HuH-7.5 (cell line): ENCODE measurements at regions not wholly inside any gene's neighbourhood (a gene's known extent, or its start where the extent isn't known, plus 50 kb on each side); places are given as distances from the start of the nearest gene placed in this dataset.
"Not testable (repeated sequence)": the region's sequence is repeated elsewhere in the genome, so short reads cannot be mapped to it uniquely, and the experiment has no call there.

Source experiments
- DNase-seq: peaks from one replicate; pipeline ENCODE4 v3.0.0; 2011; ENCODE audit warnings: low spot score

- DNase-seq: no peak
Measured at GRCh38 chr10:81116201-81116600, 578.5 kb downstream of the SH2D4B start.

GRCh38 chr10:81116990-81117389 lies 579.3 kb downstream of the SH2D4B start:
- no peak for DNase-seq

- DNase-seq: no peak
Measured at GRCh38 chr10:81127931-81128330, 590.2 kb downstream of the SH2D4B start.

- no peak for DNase-seq
Measured at GRCh38 chr10:81130014-81130413, 592.3 kb downstream of the SH2D4B start.

GRCh38 chr10:81135851-81136250 lies 598.1 kb downstream of the SH2D4B start:
- DNase-seq: no peak

GRCh38 chr10:81136261-81136660 lies 598.6 kb downstream of the SH2D4B start:
- no peak for DNase-seq

GRCh38 chr10:81145975-81146374 lies 608.3 kb downstream of the SH2D4B start:
- DNase-seq: no peak

- no peak for DNase-seq
Measured at GRCh38 chr10:81146436-81146835, 608.7 kb downstream of the SH2D4B start.

GRCh38 chr10:81152656-81153055 lies 615.0 kb downstream of the SH2D4B start:
- DNase-seq: no peak

GRCh38 chr10:81157681-81158080 lies 620.0 kb downstream of the SH2D4B start:
- DNase-seq: no peak

- no peak for DNase-seq
Measured at GRCh38 chr10:81177651-81178244, 640.0 kb downstream of the SH2D4B start.

GRCh38 chr10:81179324-81179723 lies 641.6 kb downstream of the SH2D4B start:
- no peak for DNase-seq

- DNase-seq: peak; percentile 2
Measured at GRCh38 chr10:81179805-81180452, 642.2 kb downstream of the SH2D4B start.

GRCh38 chr10:81182296-81182695 lies 644.6 kb downstream of the SH2D4B start:
- no peak for DNase-seq

GRCh38 chr10:81192221-81192788 lies 654.6 kb downstream of the SH2D4B start:
- no peak for DNase-seq

- no peak for DNase-seq
Measured at GRCh38 chr10:81200801-81201200, 663.1 kb downstream of the SH2D4B start.

GRCh38 chr10:81207359-81207758 lies 667.6 kb upstream of the NRG3 start:
- DNase-seq: not testable (repeated sequence)

GRCh38 chr10:81213370-81213769 lies 661.6 kb upstream of the NRG3 start:
- no peak for DNase-seq

GRCh38 chr10:81215498-81215897 lies 659.5 kb upstream of the NRG3 start:
- DNase-seq: no peak

GRCh38 chr10:81216949-81217348 lies 658.0 kb upstream of the NRG3 start:
- no peak for DNase-seq

- DNase-seq: no peak
Measured at GRCh38 chr10:81218307-81218706, 656.7 kb upstream of the NRG3 start.

GRCh38 chr10:81219758-81220157 lies 655.2 kb upstream of the NRG3 start:
- DNase-seq: no peak

GRCh38 chr10:81248886-81249285 lies 626.1 kb upstream of the NRG3 start:
- DNase-seq: no peak
